Stimulated activated CD4-positive, alpha-beta T cell treated with anti-CD3 and anti-CD28 coated beads, Interleukin-12 subunit alpha, Interleukin-12 subunit beta, amount 100 ng/mL, for 48 hours (primary cell): ENCODE measurements at regions not wholly inside any gene's neighbourhood (a gene's known extent, or its start where the extent isn't known, plus 50 kb on each side); places are given as distances from the start of the nearest gene placed in this dataset.
"Not testable (repeated sequence)": the region's sequence is repeated elsewhere in the genome, so short reads cannot be mapped to it uniquely, and the experiment has no call there.

Experiments
- DNase-seq, 3 donors: peaks; one replicate each; pipeline ENCODE4 v3.0.0-alpha.2; 2020; ENCODE audit warnings: low read depth in 2 of 3, low spot score in 1 of 3

DNA sequence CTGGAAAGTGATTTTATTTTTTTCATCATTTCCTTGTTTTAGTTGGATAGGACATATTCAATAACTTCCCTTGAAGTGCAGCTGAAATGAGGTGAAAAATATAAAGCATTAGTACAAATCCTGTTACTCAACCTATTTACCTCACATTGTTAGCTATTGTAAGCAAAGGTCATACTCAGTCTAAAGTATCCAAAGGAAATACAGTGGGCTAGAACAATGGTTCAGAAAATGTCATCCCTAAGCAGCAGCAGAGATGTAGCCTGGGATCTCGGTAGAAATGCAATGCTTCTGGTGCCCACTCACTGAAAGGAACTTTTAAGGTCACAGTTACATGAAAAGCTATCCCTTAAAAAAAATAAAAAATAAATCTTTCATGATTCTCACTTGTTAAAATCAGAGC lies 300.6 kb downstream of the PPP4R3C start:
- DNase-seq, result no peak

DNA sequence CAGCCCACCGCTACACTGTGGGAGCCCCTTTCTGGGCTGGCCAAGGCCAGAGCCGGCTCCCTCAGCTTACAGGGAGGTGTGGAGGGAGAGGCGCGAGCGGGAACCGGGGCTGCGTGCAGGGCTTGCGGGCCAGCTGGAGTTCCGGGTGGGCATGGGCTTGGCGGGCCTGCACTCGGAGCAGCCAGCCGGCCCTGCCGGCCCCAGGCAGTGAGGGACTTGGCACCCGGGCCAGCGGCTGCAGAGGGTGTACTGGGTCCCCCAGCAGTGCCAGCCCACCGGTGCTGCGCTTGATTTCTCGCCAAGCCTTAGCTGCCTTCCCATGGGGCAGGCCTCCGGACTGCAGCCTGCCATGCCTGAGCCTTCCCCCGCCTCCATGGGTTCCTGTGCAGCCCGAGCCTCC lies 306.2 kb downstream of the PPP4R3C start:
- DNase-seq, result not testable (repeated sequence)

DNA sequence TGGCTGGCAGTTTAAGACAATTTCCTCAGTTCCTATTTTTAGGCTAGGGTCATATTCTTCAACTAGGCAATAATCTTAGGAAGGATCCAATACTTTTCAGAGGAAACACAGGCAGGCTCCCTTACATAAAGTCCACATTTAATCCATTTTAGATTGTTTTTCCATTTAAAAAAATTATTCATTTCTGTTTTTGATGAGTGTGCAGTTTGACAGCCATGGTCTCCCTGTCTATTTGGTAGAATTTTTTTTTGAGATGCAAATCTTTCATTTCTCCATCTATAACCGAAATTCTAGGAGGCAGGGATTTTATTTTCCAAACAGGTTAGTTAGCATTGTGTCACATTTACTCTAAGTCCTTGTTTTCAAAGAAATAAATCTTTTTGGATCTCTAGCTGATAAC lies 326.8 kb downstream of the PPP4R3C start:
- no peak for DNase-seq

DNA sequence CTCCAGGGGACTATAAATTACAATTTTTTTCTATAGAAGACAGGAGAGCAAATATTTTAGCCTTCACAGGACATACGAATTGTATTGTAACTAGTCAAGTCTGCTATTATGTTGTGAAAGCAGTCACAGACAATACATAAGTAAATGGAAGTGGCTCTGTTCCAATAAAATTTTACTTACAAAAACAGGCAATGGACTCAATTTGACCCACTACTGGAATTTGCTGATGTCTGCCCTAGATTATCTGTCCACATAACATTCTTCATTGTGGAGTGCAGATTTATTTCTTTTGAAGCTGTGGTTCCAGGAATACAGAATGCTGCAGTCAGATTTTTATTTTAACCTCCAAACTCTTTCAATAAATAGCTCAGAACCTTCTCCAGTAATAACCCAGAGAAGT lies 330.3 kb downstream of the PPP4R3C start:
- no peak for DNase-seq

DNA sequence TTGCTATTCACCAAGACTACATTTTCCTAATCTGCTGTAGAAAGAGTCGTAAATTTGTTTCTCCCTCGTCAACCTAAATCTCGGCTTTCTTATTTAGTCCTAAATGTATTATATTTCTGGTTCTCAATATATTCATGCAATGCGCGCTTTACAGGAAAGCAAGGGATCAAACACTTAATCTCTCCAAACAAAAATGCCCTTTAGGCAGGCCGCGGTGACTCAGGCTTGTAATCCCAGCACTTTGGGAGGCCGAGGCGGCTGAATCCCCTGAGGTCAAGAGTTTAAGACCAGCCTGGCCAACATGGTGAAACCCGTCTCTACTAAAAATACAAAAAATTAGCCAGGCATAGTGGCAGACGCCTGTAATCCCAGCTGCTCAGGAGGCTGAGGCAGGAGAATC lies 376.0 kb downstream of the PPP4R3C start:
- DNase-seq, result not testable (repeated sequence)

DNA sequence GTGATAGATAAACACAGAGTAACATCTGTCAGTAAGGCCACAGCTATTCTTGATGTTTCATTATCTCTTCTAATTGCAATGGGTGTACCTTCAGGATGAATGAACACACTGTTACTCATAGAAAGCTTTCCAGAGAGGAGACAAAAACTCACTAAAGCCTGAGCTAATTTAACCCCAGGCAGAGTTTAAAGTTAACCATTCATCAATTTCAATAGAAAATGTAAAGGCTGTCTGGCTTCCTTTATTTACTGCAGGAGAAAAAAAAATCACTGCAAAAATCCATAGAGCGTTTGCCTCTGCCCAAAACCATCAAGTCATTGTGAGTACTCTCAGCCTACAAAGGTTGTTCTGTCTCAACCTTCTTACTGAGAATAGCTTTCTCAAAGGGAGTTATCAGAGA lies 376.9 kb downstream of the PPP4R3C start:
- DNase-seq, result no peak

DNA sequence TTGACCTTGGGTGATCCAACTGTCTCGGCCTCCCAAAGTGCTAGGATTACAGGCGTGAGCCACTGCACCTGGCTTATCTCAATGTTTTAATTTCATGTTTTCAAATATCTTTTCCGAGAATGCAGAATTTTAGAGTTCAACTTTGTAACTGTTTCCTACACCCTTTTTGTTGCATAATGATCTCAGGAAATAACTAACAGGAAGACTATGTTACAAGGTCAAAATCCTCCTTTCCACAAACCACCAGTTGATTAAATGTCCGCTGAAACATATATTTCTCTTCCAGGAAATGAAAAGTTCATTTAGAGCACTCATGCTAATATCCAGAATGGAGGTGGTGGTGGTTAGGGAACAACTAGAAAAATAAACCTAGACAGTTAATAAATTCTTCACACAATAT lies 377.8 kb downstream of the PPP4R3C start:
- DNase-seq, result no peak

DNA sequence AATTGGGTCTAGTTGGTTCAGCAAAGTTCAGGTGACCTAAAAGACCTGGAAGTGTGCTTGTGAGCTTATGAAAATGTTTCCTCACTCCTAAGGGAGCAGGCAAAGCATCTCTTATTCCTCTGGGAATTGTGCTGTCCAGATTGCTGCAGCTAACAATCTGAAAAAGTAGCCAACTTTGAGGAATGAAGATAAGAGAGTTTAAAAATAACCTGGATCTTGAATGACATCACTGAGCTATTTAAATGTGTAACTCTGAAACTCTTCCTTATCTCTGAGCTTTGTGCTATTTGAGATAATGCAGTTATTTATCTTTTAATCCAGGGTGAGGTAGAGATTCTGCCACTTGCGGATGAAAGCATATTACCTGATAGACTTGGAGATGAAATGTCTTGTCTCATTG lies 384.8 kb downstream of the PPP4R3C start:
- no peak for DNase-seq

DNA sequence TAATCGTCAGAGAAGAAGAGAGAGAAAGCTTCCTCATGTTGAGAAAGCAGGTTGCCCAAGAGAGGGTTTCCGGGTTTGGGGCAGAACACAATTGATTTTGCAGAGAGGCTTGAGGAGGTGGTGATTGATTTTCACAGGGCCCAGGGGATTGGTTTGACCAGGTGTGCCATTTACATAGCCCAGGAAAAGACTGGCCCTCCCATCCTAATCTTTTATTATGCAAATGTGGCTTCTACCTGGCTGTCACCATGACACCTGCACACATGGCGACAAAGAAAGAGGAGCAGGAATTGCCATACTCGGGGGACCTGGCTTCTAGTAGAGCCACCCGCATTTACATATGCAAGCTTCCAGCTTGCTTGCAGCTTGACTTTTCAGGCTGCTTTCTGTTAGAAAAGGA lies 405.3 kb downstream of the PPP4R3C start:
- DNase-seq, result no peak

DNA sequence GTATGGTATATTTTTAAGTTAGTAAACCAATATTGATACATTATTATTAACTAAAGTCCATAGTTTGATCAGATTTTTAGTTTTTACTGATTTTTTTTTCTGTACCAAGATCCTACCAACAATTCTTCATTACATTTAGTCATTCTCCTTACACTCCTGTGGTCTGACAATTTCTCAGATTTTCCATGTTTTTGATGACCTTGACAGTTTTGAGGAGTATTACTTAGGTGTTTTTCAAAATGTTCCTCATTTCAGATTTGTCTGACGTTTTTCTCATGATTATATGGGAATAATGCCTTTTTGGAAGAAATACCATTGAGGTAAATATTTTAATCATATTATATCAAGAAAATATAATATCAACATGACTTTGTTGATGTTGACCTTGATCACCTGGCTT lies 423.8 kb downstream of the PPP4R3C start:
- no peak for DNase-seq

DNA sequence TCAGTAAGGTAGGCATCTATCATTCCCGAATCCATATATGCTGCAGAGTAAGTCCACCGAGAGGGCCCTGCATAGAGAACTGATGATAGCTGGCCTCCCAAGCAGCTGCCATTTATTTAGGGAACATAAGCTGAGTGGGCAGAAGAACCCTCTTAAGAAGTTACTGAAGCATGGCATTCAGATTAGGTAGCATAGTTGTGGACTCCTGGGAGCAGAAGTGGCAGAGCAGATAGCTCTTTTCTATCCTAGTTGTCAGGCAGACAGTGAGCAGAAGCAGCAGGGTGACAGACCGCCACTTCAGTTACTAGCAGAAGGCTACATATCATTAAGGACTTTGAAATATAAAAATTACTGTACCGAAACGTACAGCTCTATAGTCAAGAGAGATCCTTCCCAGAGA lies 454.7 kb downstream of the PPP4R3C start:
- DNase-seq, result no peak

DNA sequence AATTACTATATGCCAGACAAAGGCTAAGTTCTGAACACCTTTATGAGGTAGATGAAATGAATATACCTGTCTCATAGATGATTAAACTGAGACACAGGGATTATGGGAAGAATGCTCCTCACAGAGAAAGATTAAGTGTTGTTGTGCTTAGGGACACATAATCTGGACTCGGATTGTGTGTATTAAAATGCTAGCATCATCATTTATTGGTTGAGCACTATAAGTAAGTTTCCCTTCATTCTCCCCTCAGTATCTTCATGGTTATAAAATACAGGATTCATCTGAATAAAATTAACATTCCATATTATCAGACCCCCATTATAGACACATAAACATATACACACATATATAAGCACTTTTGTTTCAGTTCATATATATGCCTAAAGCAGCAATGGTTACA lies 463.5 kb downstream of the PPP4R3C start:
- no peak for DNase-seq

DNA sequence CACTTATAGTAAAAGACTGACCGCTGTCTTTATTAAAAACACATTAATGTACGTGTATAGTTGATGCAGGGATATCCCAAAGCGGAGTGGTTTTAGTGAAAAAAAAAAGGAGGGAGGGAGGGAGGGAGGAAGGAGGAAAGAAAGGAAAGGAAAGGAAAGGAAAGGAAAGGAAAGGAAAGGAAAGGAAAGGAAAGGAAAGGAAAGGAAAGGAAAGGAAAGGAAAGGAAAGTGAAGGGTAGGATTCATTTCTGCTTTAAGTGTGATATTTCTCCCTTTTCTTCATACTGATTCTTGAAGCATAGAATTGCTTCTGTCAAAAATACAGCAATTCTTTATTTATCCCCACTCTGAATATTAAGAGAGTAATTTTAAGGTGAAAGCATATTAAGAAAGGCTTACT lies 504.9 kb downstream of the PPP4R3C start:
- DNase-seq, result no peak

DNA sequence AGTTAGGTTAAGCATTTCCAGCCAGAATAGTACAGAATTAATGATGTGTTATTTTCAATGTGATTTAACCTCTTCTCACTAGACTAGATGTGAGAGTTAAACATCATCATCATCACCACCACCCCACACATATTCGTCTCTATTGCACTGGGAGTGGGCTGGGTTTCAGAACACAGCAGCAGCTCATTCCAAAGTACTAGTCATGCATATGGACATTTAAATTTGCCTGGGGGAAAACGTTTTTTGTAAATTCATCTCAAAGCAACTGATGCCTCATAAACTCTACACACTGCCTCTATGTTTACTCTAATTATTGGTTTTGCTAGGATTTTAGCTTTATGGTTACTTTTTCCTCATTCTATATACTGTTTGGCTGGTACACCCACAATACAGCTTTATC lies 509.1 kb downstream of the PPP4R3C start:
- no peak for DNase-seq

DNA sequence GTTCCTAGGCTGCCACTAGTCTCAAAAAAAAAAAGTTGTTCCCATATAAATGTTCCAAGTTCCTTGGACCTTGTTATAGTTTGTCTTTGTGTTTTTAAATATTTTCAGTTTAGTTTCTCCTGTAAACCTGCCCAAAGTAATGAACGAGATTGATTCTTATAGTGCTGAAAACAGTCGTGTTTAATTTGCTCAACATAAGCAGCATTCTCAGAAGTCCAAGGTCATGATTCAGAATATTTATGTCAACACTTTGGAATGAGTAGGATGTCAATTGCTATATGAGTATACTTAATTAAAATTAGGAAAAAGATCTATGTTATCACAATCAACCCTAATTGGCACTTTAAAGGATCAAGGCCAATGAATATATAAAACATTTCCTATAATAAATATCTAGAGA lies 510.9 kb downstream of the PPP4R3C start:
- DNase-seq, result no peak

DNA sequence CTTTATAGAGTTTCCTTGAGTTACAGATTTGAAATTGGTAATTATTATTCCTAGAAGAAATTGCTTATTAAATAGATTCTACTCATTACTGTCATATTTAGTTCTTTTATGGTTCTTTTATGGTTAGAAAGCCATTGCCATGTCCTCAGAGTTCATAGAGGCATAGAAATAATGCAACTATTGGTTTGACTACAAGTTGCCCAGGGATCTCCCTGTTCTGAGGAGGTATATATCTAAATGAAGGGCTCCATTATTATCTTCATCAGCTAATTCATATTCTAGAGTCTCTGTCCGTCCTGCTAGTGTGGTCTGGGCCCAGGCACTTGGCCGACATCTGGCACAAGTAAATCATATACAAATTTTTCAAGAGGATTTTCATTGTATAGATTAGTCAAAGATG lies 535.7 kb downstream of the PPP4R3C start:
- no peak for DNase-seq

DNA sequence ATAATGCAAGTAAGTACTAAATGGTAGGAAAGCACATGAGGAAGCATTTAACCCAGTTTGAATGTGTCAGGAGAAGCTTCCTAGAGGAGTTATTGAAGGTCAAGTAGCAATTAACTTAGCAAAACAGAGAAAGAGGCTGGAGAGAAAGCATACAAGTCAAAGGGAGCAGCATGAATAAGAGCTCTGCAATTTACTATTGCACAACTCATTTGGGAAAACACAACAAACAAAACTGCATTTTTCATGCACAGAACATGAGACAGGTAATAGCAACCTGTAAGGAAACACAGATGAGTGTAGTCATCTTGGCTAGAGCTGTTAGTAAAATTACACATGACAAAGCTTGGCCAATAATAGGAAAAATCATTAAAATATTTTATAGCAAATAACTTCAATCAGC lies 538.1 kb downstream of the PPP4R3C start:
- no peak for DNase-seq

DNA sequence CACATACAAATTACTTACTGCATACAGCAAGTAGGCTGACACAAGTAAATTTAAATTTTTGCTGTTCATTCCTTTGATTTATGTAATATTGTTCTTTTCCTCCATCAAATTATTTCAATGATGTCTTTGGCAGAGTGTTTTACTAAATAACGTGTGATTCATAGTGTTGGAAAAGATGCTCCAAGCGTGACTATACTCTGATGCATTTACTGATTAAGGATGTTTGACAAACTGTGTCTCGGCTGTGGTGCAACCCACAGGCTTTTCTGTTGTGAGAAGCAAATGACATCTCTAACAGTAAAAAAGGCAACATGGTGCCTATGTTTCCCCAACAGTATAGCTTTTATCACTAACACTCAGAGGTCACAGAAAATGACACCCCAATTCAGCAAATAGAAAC lies 540.9 kb downstream of the PPP4R3C start:
- DNase-seq, result no peak

DNA sequence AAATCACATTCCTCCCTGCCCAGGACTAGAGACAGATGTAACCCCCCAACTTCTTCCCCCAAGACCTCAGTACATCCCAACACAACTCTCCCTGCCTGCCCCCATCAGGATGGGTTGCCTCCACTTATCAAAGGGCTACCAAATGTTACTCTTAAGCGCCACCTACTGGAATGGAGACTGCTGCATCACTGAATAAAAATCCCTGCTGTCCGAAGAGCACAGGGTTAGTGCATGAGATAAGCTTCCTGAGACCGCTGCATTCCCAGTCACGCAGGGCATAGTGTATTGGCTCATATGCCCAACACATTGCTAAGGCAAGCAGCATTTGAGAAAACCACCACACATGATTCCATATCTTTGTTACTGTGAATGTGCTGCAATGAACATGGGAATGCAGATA lies 544.5 kb downstream of the PPP4R3C start:
- no peak for DNase-seq

DNA sequence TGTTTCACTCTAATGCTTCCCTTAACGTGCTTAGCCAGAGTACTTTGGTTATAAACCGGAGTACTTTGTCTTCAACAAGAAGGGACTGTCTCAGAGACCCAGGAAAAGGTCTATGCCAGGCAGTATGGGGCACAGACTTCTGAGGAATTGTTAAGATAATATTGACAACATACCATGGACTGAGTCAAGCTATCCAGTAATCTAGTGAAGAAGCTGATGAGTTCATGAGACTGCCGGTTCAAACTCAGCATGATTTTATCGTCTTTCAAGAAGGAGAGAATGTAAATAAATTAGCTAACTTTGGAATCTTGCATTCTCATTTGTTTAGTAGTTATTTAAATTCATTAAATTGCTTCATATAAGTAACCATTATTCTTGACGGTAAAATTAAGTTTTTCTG lies 546.1 kb downstream of the PPP4R3C start:
- no peak for DNase-seq

DNA sequence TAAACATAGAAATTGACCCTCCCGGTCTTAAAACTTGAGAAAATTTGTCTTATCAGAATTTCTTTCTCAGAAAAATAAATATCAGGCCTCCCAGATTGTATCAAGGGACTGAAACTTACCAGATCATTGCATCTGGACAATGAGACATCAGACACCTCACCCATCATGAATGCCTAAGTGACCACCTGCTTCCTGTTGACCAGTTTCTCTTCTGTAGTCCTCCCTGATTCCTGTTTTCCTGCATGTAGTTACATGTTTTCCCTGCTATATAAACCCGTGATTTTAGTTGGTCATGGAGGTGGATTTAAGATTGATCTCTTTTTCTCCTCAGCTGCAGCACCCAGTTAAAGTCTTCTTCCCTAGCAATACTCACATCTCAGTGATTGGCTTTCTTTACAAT lies 548.1 kb downstream of the PPP4R3C start:
- DNase-seq, result no peak

DNA sequence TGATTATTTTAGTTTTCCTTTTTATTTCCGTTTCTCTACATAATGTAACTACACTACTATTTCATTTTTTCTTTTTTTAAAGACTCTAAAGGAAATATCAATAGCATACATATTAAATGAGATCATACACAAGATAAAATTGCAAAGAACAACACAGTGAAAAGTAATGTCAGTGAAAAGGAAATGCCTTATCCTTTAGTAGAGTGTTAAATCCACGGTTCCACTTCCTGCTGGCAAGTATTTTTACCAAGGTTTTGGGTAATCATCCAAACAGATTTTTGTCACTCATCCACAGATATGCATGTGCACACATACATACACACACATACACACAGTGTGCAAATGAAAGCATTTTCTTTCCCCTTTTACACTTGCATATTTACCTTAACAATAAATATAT lies 548.9 kb downstream of the PPP4R3C start:
- no peak for DNase-seq

DNA sequence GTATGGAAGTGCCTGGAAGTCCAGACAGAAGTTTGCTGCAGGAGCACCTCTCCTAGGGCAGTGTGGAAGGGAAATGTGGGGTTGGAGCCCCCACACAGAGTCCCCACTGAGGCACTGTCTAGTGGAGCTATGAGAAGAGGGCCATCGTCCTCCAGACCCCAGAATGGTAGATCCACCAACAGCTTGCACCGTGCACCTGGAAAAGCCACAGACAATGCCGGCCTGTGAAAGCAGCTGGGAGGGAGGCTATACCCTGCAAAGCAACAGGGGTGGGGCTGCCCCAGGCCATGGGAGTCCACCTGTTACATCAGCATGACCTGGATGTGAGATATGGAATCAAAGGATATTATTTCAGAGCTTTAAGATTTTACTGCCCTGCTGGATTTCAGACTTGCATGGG lies 551.4 kb downstream of the PPP4R3C start:
- DNase-seq, result not testable (repeated sequence)

DNA sequence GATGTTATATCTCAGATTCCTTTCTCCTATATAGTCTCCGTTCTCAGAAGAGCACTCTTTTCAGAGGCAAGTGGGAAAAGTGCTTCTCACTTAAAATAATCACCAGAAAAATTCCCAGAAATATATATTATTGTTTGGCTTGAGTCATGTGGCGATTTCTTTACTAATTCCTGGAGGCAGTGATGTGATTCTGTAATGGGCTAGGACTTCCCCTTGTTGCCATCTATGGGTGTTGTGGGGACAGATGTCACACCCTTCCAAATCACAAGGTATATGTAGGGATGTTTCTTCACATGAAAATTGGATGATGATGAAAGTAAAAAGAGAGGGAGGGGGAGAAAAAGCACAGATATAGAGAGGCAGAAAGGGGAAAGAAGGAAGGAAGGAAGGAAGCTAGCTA lies 553.4 kb downstream of the PPP4R3C start:
- DNase-seq, result no peak
